HG03521 (cell line): ENCODE measurements at regions not wholly inside any gene's neighbourhood (a gene's known extent, or its start where the extent isn't known, plus 50 kb on each side); places are given as distances from the start of the nearest gene placed in this dataset.

Source experiments
- ATAC-seq: cut with Tn5 transposase; IDR thresholded peaks from one replicate; pipeline ENCODE4 v1.9.1; 2021; ENCODE audit warnings: mild to moderate bottlenecking, moderate library complexity; ENCODE audit not compliant: unreplicated experiment

DNA sequence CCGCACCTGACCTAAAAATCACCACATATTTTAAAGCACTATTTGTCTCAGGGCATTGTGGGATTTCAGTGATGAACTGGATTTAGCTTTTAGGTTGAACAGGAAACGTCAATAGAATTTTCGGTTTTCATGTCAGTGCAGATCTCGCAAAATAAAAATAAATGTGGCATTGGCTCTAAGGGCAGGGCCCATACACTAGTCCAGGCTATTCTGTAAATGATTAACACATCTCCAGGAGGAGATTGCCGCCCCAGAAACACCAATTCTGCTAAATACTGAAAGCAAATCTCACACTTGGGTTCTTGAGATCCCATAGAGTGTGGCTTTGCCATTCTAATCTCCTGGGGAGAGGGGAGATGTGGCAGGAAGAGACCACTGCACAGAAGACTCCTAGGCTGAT is 1494.0 kb upstream of the TMEM132C start:
- ATAC-seq: no peak

DNA sequence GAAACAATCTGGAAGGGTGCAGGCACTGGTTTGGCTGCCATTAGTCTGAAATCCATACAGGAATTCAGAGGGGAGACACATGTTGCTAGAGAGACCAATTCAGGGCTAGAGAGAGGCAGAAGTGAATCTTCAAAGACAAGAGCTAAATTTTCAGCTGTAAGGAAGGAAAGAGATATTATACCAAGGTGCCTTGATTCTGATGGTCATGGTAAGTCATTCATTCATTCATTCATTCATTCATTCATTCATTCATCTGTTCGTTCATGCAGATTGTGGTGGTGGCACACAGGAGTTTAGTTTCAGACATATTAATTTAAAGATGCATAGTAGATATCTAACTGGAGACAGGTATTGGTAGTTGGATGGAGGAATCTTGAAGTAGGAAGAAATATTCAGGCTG is 1493.5 kb upstream of the TMEM132C start:
- no peak for ATAC-seq

DNA sequence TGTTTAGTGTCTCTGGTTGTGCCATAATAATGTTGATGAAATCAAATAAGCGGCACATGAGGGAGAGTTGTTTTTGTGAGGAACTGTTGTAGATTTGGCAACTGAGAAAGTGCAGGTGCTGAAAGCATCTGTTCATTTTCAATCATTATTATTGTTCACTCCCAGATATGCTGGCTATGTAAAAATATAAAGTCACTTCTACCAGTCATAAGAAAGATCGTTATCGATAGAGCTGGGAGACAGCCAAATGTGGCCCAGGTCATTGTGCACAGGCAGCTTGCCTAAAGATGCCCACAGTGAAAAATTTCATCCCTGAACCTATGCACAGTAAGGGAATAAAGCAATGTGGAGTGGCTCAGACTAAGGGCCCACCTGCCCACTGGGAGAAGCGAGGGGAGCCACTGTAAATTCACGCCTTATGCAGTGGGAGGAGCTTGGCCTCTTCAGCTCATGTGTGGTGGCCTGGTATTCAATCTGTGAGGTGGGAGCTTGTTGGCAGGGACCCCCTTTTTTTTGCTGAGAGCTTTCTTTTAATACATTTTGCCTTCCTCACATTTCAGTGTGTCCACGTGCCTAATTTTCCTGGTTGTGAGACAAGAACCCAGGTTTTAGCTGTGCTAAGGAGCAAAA is 1490.8 kb upstream of the TMEM132C start:
- no peak for ATAC-seq

DNA sequence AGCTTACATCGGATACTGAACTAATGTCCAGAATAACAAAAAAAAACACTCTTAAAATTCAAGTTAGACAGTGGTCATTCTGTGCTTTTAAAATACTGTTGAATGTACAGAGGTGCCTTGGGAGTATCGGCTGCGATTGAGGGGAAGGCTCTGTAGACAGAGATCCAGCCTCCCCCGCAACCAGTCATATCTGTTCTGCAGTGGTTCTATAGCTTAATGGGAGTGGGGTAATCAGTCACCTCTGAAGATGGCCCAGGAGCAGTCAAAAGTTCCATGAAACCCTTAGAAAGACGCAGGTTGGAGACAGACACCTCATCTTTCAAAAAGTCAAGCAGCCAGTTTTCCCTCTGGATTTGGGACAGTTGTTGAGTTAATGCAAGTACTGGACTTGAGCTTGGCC is 1486.6 kb upstream of the TMEM132C start:
- no peak for ATAC-seq

DNA sequence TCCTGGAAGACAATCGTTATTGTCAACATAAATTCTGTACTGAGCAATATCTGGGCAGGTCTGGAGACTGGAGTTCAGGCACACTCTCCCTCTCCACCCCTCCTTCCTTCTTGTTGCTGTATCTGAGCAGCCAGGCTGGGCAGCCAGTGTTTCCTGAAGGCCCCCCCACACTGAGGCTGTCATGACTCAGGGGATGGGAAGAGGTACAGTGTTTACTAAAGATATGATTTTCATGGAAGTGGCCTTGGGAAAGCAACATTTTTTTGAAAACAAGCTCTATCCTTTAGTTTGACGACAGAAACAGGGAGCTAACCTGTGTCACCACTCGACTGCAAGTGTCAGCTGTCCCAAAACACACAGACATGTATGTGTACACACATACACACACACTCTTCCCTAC is 1485.4 kb upstream of the TMEM132C start:
- no peak for ATAC-seq

DNA sequence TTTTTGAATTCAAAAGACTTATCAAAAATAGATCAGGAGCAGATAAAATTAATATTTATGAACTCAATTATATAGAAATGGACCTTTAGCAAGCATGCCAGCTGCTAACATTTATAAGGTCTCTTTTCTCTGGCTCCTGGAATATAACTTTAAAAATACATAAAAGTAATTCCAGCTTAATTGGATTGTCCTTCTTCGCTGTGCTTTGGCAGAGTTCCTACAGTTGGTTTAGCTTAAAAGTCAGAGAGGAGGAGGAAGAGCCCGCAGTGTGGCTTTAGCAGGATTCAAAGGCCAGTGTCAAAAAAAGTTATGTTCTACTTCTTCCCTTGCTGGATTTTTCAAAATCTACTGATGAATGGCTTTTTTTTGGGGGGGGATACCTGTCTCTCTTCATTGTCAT is 1484.9 kb upstream of the TMEM132C start:
- ATAC-seq: no peak

DNA sequence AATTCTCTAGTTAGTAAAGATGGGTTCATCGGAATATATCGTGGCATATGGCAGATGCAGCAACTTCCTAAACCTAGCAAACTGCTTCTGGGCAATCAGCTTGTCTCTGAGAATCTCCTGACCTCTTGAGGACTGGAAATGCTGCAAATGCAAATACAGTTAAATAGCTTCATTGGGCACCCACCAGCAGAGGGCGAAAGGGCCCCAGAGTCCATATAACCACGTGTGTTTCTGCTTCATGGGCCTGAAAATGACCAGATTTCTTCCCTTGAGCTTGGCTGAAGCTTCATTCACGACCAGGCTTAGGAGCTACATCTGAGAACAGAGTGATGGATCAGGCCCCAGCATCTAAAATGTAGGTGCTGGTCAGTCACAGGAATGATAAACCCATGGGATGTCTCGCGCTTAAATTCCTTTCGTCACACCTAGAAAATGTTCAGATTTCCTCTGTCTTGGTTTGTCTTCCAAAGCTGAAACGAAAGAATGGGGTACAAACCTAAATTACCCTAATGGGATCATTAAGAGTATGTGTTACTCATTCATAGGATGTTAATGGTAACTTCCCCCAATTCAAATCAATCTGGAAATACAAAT is 1482.5 kb upstream of the TMEM132C start:
- ATAC-seq: no peak

DNA sequence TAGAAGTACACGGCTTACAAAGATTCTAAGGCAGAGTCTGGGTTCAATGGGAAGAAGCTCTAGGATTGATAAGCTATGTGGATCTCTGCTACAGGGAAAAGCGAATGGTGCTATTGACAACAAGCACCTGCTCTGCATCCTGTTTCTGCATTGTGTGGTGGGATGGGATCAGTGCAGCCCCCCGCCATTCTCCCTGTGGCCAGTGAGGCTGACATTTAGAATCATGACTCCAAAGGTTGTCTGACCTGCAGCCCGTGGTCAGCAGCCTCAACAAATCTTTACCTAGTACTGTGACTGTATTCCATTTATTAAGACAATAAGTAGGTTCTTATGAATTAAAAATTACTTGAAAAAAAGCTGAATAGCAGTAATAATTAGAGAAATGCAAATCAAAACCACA is 1477.0 kb upstream of the TMEM132C start:
- no peak for ATAC-seq

DNA sequence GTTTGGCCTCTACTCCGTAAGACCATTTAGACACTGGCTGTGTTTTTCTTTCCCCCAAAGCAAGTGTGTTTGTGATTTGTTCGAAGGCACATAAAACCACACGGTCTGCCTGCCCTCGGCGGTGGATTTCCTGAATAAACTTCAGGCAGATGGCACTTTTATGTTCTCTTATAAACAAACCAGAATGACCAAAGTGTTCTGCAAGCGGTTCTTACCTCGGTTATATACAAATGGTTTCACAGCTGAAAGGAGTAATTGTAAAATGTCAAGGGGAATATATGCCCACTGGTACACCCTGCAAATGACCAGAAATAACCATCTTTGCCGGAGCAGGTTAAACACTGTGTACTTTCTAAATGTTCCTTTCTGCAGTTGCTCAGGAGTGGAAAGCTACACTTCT is 1475.8 kb upstream of the TMEM132C start:
- no peak for ATAC-seq

DNA sequence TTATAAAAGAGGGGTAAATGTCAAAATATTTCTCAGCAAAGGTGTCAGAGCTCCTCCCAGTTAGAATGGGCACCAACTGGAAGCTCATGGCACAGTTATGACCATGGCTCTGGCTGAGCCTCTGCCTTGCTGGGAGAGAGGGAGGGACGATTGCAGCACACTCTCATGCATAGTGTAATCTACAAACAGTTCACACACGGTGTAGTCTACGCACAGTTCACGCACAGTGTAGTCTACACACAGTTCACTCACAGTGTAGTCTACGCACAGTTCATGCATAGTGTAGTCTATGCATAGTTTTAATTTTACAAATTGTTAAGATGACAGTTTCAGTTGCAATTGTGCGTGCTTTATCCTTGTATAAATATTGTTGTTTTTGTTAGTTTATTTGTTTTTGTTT is 1474.6 kb upstream of the TMEM132C start:
- no peak for ATAC-seq

DNA sequence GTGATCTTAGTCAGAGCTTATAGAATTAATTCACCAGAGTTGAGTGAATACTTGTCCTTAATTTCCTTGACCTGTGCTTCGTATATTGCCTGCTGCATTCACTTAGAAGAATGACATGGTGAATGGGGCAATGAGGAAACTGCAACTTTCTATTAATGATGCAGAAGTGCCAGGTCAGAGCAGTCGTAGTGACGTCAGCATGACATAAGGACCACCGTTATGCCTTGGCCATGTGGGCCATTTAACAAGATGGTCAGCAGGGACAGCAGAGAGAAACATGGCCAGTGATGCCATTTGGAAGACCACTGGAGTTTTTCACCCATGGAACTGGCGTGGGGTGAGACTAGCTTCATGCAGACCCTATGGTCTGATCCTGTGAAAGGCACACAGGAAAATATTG is 1469.4 kb upstream of the TMEM132C start:
- ATAC-seq: no peak

DNA sequence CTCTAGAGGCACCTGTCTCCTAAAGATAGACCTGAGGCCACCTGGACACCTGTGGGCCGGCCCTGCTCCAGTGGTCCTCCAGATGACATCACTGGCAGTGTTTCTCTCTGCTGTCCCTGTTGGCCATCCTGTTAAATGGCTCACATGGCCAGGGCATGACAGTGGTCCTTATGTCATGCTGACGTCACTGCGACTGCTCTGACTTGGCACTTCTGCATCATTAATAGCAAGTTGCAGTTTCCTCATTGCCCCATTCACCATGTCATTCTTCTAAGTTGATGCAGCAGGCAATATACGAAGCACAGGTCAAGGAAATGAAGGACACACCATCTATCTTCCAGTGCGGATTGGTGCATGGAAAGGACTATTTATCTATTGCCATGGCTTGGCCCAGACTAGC is 1468.5 kb upstream of the TMEM132C start:
- no peak for ATAC-seq

DNA sequence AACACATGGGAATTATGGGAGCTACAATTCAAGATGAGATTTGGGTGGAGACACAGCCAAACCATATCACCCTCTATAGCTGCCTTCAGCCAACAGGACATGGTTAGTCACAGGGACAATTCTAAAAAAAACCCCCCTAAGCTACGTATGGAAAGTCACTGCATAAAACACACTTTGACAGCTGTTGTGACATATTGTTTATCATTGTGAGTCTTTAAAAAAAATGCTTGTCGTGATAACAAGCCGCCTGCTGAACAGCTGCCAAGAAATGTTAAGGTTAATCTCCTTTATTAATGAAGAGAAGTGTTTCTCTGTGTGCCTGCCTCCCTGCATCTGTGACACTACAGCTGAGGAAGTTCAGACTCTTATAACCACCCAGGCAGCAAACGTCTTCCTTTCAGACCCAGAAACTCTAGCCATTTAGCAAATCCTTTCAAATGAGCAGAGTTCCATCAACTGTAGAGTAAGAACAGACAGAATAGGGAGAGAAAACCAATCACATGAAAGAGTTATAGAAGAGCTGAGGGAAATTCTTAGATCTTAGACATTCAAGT is 1459.6 kb upstream of the TMEM132C start:
- ATAC-seq: no peak

DNA sequence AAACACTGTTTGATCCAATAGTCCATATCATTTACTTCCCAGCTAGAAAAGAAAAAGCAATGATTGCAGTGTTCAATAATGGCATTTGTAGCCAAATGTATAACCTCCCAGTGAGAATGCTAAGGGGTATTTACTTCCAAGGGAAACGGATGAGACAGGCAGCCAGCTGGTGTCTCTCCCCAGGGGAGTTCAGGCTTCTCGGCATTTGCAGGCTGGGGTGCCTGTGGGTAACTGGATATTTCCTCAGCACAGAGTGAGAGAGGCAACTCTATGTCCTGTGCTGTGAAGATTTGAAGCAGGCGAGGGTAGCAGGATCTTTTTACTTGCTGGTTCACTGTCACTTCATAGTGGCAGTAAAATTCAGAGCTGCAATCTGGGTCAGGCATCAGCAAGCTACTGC is 1455.6 kb upstream of the TMEM132C start:
- ATAC-seq: no peak

DNA sequence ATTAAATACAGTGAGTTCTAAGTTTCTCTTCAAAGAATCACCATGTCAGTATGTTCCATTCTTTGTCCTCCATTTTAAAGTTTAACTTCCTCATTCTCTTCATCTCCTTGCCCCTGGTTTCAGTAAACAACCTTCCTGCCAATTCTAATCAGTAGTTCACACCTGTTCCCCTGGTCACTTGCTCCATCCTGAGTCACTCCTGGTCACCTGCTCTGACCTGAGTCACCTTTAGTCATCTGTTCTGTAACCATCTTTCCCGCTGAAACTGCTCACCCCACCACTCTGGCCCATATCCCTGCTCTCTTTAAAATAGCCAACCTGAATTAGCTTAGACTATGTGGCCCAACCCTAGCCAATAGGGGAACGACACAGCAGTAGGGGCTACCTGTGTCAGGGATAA is 1447.4 kb upstream of the TMEM132C start:
- no peak for ATAC-seq

DNA sequence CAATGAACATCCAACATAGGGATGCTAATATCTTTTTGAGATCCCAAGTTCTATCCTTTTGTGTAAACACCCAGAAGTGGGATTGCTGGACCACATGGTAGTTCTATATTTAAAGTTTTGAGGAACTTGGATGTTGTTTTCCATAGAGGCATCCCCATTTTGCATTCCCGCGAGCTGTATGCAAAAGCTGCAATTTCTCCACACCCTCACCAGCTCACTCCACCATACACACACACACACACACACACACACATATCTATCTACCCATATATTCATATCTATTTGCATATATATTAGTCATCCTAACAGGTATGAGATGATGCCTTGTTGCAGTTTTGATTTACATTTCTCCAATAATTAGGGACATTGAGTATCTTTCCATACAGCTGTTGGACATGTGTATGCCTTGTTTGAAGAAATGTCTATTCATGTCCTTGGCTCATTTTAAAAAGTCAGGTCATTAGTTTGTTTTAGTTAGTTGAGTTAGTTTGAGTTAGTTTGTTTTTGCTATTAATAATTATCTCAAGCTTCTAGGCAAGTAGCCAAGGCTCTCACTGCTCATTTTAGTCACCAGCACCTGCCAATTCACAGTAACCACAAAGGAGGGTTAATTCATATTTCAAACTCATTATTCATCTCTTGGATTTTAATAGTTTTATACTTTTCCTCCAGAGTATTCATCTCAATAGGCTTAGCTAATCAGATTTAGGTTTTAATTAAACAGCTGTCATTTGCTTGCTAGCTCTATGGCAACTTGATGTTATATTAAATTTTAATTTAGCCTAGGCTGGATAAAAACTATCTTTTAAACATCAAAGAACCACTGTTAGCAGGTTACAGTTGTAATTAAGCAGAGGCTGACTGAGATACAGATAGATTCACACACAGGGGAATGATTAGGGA is 1435.9 kb upstream of the TMEM132C start:
- ATAC-seq: no peak

DNA sequence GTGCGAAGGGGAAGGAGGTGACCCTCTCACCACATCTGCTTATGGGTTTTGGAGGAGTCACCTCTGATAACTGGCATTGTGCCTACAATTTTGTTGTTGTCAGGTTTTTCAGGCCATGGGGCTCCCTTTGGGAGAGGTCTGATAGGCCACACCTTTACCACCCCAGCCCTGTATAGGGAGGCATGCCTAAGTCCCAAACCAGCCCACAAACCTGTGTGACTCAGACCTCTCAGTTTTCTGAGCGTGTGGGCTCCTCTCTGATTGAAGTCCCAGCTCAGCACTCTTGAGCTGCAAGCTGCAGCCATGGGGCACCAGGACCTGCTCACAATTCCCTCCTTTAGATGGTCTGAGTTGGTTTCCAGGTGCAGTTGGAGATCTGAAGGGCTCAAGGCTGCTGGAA is 1429.3 kb upstream of the TMEM132C start:
- no peak for ATAC-seq

DNA sequence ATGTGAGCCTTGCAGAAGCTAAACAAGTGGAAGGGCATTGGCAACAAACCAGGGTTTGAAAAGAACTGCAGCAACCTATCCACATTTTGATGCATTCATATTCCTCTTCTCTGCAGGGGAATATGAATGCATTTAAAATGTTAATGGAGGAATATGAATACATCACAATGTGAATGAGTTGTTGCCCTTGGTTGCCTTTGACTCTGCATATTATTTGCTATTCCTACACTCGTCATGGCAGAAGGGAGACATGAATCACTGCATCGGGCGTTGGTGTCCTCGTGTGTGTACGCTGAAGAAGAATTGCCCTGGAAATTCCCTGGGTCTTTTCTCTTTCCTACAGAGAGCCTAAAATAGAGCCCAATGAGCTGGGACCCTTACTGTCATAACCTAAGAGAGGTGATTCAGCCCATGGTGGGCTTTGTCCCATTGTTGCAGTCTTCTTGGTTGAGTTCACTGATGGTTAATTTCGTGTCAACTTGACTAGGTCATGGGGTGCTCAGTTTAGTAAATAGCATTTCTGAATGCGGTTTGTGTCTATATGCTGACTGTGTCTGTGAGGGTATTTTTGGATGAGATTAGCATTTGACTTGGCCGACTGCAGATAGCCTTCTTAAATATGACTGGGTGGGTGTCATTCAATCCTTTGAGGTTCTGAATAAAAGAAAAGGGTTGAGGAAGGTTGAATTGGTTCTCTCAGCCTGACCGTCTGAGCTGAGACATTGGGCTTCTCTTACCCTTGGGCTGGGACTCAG is 1422.9 kb upstream of the TMEM132C start:
- ATAC-seq: no peak

DNA sequence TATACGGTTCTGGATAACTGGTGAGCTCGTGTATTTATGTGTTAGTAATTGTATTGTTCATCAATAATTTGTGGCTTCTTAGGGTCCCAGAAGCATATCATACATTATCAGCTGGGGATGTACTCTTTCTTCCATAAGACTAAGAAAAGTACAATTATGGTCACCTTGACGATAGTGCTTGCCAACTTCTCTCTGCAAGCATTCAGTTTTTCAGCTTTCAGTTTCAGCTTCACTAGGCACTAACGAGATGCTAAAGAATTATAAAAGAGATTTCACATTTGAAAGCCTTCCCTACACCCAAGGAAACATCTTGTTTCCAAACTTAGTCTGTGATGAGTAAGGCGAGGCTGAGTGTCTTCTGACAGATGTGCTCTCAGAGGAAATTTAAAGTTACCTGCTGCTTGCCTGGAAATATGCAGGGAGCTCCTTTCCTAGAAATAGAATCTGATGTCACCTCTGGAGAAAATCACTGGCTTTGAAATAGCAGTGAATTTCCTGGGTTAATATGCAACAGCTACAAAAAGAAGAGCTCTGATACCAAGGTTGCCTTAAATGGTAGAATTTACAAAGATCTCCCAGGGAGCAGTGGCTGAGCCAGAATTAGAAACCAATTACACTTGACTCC is 1419.9 kb upstream of the TMEM132C start:
- ATAC-seq: no peak

DNA sequence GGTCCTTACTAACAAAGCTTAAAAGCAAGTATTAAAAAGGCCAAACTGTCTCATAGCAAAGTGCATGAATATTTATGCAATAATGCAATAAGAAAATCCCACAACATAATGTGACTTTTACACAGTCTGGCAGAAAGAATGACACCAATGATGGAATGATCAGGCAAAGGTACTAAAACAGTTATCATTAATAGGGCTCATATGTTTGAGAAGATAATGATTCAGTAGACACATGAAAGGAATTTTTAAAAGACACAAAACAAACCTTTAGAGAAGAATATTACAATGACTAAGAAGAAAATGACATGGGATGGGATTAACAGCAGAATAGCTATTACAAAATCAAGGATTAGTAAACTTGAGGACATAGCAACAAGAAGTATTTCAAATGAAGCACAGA is 1411.2 kb upstream of the TMEM132C start:
- ATAC-seq: no peak

DNA sequence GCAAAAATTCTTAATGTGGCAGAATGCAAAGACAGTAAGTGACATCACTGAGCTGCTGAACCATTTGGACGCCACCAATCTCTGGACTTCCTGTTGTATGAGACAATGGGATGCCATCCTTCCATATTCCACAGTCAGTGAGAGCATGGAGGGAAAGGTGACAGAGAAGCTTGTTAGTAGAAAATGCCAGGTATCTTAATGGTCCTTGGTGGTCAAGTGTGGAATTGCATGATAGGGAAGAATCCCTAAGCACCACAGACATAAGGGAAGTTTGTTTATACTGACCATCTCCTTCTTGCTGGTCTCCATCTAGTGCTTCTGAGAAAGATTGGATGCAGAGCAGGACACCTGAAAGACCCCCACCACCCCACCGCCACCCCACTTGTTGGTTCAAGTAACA is 1410.0 kb upstream of the TMEM132C start:
- ATAC-seq: no peak
